HPDE6-E6E7 (cell line): ENCODE measurements at regions not wholly inside any gene's neighbourhood (a gene's known extent, or its start where the extent isn't known, plus 50 kb on each side); places are given as distances from the start of the nearest gene placed in this dataset.

ENCODE experiments used
- DNase-seq: peaks from one replicate; pipeline ENCODE4 v3.0.0; 2011; ENCODE audit warnings: missing footprints; ENCODE audit errors: extremely low spot score

DNA sequence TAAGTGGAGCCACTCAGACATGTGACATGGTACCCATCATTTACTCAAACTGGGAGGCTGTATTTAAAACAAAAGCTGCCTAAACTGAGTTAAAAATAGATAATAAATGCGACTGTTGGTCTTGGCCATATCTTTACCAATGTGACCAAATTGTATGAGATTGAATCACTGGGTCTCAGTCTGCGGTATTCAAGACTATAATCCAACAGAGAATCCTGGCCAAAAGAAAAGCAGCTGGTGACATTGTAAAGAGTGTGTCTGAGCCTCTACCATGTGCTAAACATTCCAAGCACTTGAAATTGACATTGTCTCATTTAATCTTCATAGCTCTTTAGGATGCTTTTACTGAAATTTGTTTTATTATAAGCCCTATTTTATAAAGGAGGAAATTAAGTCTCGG, 282.6 kb downstream of the ZNF608 start:
- no peak for DNase-seq

DNA sequence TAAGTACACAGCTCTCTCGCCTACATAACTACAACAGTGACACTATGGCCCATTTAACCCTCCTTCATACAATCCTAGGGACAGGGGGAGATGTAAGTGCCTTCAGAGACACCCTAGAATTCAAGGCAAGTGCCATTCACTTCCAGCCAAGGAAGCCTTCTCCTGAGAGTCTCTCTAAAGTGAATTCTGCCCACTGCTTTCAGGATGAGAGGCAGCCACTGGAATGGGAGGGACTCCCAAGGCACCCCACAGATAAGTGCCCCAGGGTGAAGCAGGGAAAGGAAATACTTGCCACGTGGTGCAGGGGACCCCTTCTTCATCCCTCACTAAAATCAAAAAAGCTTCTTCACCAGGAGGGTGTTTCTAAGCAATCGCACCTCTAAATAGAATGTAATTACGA, 283.7 kb downstream of the ZNF608 start:
- DNase-seq: no peak

DNA sequence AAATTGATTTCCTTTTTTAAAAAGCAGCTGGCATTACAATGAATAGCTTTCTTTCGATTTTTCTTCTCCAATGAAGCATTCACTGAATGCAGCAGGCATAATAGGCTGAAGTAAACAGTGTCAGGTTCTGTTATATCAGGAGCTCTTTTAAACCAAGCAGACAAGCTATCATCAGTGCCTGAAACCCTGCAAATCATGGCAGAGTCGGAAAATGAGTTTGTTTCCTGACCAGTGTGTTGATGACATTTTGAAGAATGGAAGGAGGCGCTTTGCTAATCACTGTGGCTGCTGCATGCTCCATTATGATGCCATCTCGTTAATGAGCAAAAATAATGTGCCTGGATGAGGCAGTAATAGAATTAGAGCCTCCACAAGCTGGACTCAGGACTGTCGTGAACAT, 284.5 kb downstream of the ZNF608 start:
- no peak for DNase-seq

DNA sequence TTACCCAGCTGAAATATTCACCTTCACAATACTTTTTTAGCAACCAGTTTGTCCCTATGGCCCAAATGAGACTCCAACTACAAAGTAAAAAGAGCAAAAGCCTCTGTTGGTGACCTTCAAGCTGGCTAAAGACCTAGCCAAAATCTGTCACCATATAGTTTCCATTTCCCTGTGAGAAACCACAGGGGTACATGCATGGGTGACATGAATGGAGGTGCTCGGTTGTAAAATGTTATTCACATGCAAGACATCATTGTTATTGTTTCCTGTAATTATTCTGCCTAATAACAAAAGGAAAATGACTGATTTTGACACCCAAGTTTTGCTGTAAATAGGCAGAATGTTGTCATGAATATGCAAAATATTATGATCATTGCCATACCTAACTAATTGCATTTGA, 285.3 kb downstream of the ZNF608 start:
- DNase-seq: no peak

DNA sequence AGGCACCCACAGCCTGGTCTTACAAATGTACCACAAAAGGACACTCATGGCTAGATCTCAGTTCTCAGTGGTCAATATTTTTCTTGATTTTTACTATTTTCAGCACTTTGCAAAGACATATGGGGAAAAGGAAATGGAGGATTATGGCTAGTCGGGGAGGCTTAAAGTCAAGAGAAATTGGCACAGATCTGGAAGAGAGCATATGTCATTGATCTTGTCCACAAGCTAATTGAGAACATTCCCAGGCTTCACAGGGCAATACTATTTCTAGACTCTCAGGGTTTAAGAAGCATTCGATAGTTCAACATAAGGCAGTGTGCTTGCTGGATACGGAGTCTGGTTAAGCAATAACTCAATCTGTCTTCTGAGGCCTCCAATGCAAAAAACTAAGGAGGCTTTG, 285.8 kb downstream of the ZNF608 start:
- DNase-seq: no peak

DNA sequence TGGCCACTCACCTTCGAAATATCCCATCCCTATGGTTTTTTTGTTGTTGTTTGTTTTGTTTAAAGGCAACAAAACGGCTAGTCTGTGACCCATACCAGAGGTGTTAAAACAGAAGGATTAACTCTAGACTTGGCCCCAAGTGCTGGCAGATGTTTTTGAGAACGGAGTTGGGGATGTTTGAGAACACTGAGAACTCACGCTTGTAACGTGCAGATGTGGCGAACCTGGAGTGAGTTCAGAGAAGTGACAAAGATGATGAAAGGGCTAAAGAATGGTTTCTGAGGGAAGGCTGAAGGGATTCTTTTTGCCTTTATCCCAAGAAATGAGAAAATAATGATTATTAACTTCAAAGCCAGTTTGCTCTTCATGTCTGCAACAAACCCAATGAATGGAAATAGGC, 286.5 kb downstream of the ZNF608 start:
- no peak for DNase-seq

DNA sequence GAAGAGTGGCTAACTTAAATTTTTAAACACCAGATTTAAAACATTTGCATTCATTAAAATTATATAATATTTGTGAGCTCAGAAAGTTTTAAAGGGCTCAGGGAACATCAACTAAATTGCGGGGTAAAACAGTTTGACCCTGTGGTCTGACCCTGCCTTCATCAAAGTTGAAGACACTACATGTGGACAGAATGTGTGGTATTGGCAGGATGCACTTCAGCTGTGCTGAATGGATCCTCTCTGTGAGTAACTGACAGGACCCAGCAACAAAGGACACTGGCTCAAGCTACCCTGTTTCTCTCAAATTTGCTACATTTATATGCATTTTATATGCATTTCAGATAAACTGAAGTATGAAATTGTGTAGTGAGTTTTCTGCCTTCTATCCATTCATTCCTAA, 288.5 kb downstream of the ZNF608 start:
- DNase-seq: no peak

DNA sequence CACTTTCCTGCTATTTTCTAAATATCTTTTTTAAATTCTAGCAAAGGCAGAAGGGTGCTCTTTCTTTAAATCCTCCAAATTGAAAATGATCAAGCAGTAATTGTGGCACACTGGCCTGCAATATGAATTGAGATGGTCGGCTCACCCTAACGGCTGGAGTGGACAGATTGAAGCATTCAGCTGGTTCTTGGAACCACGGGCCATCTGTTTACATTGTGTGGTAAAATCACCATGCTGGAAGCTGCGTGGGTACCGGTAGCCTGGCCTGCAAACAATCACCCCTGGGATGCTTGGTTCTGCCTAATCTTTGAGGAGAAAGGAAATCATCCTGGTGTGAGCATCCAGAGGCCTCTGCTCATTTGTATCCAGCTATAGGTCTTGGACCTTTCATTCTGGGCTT, 289.3 kb downstream of the ZNF608 start:
- no peak for DNase-seq

DNA sequence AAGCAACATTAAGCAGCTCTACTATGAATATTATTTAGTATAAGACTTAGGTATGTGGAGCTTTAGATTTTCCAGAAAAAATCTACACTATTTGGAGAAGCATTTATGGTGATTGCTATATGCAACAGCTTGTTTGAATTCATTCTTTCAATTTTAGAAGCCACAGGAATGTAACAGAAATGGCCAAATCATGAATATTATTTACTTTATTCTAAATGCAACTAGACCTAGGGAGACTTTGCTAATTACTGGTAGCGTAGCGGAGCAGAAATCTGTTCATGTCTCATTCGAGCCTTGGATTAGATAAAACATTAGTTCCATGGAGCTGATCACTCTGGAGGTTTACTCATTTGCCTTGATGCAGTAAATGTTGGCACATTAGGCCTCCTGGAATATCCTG, 290.2 kb downstream of the ZNF608 start:
- no peak for DNase-seq

DNA sequence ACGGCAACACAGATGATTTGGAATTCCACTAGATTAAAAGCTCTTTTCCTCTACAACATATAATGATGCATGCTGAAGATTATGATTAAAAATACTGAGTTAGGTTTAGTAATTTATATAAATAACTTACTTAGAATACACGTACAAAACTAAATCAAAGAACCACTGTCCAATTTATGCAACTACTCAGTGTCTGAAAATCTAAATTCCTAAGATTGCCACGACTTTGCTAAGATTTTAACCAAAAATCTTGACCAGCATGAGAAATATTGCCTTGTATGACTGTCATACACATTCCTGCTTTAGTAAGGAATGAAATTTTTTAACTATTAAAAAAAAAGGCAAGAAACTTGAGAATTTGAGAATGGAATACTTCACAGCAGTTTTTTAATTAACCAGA, 292.4 kb downstream of the ZNF608 start:
- no peak for DNase-seq

DNA sequence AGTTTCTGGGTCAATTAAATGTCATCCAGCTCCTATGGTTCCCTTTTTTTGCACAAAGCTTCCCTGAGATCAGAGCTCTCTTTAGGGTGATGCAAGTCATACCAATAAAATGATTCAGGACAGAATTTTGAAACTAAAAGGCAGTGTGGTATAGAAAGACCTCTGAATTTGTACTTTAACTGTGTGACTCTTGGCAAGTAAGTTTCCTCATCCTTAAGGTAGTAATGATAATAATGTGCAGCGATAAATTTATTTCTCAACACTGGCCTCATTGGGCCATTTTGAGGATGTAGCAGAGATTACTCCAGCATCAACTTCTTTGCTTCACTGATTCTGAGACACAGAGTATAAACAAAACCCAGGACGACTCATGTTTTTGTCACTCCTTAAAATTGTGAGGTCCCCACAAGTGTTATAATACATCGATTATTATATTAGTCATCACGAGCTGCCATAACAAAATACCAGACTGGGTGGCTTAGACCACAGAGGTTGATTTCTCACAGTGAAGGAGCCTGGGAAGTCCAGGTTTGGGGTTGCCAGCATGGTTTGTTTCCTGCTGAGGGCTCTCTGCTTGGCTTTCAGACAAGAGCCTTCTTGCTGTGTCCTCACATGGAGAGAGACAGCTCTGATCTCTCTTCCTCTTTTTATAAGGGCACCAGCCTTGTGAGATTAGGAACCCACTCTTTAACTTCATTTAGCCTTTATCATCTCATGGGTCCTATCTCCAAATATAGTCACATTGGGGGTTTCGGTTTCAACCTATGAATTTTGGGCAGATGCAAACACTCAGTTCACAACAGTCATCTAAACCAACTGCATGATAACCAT, 293.0 kb downstream of the ZNF608 start:
- no peak for DNase-seq

DNA sequence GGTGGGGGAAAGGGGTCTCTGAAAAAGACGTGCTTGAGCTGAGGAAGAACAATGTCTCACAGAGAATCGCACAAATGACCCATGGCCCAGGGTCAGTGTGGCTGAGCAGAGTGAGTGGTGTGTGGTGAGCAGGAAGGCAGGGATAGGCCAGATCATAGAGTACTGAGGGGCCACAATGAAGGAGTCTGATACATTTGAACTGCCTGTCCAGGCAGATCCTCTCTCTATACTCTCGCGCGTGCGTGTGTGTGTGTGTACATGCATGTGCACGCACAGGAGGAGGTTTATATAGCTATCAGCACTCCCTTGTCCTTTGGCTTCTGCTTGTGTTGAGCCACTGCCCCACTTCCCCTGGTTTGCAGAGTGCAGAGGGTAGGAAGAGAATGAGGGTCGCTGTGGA, 294.0 kb downstream of the ZNF608 start:
- DNase-seq: no peak

DNA sequence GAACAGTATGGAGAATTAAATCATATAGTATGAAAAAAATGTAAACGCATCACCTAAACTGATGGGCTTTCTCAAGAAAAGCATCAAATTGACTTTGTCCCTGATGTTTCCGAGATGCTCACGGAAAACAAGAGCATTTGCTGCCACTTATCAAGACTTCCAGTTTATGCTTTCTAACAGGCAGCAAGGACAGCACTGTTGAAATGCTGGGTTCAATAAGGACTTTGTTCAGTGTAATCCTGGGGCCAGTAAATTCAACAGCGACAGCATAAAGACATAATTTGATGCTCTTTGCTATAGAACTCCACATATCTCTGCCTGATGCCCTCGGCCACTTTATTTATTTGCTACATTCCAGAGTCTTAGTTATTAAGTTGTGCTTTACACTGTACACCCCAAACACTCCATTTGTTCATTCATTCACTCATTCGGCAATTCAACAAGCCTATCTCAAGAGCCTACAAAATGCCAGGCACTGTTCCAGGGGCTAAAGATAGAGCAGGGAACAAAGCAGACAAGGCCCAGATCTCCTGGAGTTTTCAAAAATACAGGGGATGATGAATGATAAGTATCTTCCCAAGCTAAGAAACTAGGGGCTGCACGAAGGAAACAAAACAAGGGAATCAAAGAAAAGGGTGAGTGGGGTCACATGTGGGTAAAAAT, 294.6 kb downstream of the ZNF608 start:
- DNase-seq: no peak

DNA sequence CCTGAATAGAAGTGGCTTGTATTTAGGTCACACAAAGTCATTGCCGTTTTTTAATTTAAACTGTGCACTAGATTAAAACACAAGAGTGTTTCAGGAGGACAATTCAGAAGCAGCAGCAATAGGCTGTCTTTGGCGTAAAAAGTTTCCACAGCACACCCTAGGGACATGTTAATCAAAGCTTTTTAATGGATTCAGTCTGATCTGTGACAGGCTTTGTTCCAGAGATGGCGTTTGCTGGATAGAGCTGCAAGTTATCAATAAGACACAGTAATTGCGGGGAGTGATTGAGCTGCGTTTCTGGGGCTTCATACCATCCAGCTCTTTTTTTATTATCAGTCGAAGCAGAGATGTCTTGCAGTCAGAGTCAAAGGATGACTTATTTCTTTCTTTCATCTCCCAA, 300.3 kb downstream of the ZNF608 start:
- DNase-seq: no peak

DNA sequence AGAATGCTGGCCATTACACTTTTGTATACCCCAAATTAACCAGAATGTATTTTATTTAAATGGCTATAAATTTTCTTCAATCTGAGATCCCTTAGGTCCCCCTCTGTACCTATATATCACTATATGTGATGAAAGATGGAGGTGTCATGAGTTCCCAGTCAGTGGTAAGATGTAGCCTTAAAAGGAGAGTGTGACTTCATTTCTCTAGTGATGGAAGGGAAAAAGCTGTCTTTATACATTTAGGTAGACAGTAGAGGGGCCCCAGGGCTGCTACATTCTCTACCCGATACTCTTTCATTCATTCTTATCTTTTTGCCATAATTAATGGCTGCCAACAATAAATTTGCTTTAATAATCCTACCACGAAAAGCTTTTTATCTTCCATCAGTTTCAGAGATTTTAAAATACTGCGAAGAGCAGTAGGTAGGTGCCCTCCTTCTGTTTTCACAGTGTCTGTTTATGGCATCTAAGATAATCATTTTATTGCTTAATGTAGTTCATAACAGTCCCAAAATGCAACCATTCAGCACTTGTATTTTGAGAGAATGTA, 301.3 kb downstream of the ZNF608 start:
- no peak for DNase-seq

DNA sequence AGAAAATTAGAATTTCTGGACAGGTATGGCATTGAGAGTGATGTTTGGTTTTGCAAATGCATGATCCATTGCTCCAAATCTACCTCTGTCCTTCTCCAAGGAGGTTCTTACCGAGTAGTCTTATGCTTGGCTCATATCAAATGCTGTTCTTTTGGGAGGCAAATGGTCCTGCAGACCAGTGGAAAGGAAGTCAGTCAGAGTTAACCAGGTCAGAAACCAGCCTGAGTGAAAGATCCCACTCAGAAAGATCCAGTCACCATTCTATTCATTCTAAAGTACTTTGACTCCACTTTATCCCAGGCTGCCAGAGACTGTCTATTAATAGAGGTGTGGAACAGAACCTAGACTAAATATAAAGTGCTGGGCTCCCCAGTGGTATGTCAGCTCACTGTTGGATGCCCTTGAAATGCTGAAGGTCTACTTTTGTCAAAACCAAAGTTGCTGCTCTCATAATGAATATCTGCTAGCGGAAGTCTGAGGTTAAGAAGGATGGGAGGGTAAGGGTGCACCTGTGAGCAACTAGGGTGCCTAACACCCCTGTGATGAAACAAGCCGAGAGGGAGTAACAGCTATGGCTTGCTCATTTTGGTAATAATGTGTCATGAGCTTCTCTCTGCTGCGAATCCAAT, 302.2 kb downstream of the ZNF608 start:
- DNase-seq: no peak

DNA sequence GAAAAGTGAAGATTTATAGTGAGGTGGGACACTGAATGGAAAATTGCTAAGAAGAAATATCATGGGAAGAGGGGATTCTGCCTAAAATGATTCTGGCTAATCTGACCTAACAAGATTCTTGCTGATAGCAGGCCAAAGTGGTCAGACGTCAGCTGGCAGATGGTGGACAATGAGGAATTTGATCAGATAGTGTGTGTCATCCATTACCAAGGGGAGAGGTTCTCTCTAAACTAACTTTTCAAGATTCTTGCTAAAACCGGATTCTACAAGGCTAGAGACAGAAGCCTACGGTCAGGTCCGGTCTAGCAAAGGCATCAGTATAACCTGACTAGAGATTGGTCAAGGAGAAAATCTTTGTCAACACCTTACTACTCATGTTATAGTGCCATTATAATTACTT, 306.0 kb downstream of the ZNF608 start:
- DNase-seq: no peak

DNA sequence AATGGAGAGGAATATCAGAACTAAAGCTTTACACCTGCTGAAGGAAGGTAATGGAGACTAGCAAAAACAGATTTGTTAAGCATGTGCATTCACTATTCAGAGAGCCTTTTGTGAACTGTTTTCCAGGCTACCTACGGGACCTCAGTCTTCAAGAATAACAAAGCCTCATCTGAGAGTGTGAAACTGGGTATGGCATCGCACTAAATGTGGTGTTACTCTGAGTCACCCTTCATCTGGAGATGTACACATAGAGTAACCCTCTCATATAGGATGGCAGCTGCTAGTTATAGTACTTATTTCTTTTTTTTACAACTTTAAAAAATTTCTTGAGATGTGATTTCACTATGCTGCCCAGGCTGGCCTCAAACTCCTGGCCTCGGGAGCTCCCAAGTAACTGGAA, 306.8 kb downstream of the ZNF608 start:
- no peak for DNase-seq

DNA sequence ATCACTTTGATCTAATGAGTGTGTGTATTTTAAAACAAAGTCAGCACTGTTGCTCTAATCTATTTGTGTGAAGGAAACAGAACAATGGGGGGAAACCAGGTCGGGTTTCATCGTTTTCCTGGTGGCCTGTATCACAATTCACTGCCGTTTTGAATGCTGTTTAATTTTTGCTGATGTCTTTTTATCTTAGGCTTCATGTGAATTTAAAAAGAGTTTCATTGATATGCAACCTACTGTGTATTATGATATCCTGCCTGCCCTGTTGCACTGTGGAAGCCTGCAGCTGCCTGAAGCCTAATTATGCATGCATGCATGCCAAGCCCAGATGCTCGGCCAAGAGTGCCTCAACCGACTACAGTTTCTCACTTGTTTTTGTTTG, 307.5 kb downstream of the ZNF608 start:
- no peak for DNase-seq

DNA sequence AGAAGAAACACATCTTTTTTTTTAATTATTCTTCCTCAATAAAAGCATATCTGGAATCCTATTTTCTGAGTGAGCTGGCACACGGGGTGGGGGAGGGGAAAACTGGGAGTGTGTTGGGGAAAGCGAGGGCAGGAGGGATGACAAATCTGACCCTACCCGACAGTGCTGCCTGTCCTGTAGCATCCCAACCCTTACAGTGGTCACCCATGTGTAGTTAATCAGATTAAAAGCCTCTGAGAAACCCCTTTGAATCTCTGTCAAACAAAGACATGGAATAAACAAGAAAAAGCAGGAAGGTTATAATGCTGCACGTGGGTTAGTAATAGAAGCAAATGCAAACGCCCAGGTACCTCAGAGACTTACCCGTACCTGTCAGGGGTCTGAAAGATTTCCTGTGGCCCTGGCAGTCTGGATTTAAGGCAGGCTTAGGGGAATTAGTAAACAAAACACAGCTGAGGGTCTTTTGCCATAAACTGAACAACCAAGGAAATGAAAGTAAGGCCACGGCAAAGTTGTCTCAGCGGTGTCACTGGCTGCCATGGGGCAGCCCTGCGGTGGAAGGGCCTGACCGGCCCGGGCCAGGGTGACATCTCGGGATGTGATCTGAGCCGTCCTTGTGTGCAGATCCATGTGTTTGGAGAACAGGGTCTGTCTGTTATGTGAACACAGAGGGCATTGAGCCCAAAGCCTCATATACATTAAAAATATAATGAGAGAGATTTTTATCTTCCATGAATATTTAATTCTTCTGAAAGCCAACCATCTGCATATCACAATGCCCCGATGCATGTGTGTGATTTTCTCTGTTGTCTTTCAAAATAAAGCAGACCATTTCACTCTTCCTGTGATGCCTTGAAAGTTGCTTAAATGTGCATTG, 308.2 kb downstream of the ZNF608 start:
- DNase-seq: no peak

DNA sequence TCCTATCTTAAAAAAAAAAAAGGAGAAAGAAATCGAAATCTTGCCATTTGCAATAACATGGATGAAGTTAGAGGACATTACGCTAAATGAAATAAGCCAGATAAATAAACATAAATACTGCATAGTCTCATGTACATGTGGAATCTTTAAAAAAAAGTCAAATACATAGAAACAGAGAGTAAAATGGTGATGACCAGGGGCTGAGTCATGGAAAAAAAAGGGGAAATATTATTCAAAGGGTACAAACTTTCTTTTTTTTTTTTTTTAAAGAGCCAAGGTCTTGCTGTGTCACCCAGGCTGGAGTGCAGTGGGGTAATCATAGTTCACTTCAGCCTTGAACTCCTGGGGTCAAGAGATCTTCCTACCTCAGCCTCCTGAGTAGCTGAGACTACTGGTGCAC, 310.1 kb downstream of the ZNF608 start:
- DNase-seq: no peak

DNA sequence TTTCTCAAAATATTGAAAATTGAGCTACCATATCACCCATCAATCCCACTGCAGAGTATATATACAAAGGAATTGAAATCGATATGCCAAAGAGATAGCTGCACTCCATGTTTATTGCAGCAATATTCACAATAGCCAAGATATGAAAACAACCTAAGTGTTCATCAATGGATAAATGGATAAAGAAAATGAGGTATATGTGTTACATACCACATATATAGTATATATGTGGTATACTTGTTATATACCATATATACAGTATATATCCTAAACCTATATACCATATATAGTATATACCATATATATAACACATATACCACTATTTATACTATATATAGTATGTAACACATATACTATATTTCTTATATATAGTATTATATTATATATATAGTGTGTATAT, 313.3 kb downstream of the ZNF608 start:
- no peak for DNase-seq
